Progenitor cell of endocrine pancreas (in vitro differentiated cells): ENCODE measurements at regions not wholly inside any gene's neighbourhood (a gene's known extent, or its start where the extent isn't known, plus 50 kb on each side); places are given as distances from the start of the nearest gene placed in this dataset.

Experiments
- DNase-seq: peaks from one replicate; pipeline ENCODE4 v3.0.0; 2021; ENCODE audit warnings: low spot score; ENCODE audit not compliant: unreplicated experiment
- H3K27ac Mint-ChIP-seq: 2 replicates; pipeline ENCODE4 v1.8.0; 2021; ENCODE audit warnings: mild to moderate bottlenecking, moderate library complexity, mixed read lengths
- H3K27me3 Mint-ChIP-seq: 2 replicates; pipeline ENCODE4 v1.8.0; 2021; ENCODE audit warnings: mixed read lengths
- H3K36me3 Mint-ChIP-seq: 2 replicates; pipeline ENCODE4 v1.8.0; 2022; ENCODE audit warnings: mixed read lengths; ENCODE audit not compliant: insufficient read depth
- H3K4me1 Mint-ChIP-seq: 2 replicates; pipeline ENCODE4 v1.8.0; 2021; ENCODE audit warnings: low read depth, mixed read lengths
- H3K4me3 Mint-ChIP-seq: 2 replicates; pipeline ENCODE4 v1.8.0; 2021; ENCODE audit warnings: low read depth, mild to moderate bottlenecking, moderate library complexity, mixed read lengths
- H3K9me3 Mint-ChIP-seq: 2 replicates; pipeline ENCODE4 v1.8.0; 2021; ENCODE audit warnings: low read depth, mixed read lengths
- CTCF ChIP-seq: fragments of 200-600 bp; sonication (generic); IDR thresholded peaks from one replicate; pipeline ENCODE4 v1.5.0; 2021; ENCODE audit warnings: antibody characterized with exemption, mild to moderate bottlenecking; ENCODE audit not compliant: unreplicated experiment

- Mint-ChIP-seq H3K4me1 (peaks cover 16% of the 10 kb centered on the region), H3K36me3 (peaks cover 2% of the 10 kb centered on the region), H3K27ac (no peak overlapping the region), H3K4me3 (no peak overlapping the region), H3K27me3 (no peaks in the 10 kb centered on the region), H3K9me3 (peaks cover 12% of the 10 kb centered on the region)
- TF ChIP-seq CTCF = no peak
- no peak for DNase-seq
Measured at GRCh38 chr12:20967756-20968155, 157.3 kb downstream of the SLCO1B3 start.

GRCh38 chr12:20969766-20970165, 159.3 kb downstream of the SLCO1B3 start:
- peaks cover 2% of the 10 kb centered on the region for H3K36me3 Mint-ChIP-seq
- H3K9me3 Mint-ChIP-seq = peaks cover 25% of the 10 kb centered on the region
- no peak overlapping the region for H3K4me3 Mint-ChIP-seq
- TF ChIP-seq CTCF = no peak
- no peak for DNase-seq
- H3K27ac Mint-ChIP-seq = no peak overlapping the region
- H3K27me3 Mint-ChIP-seq = peaks cover 3% of the 10 kb centered on the region
- H3K4me1 Mint-ChIP-seq = no peaks in the 10 kb centered on the region

GRCh38 chr12:20985399-20985798, 145.6 kb upstream of the SLCO1B1 start:
- no peak for TF ChIP-seq CTCF
- Mint-ChIP-seq H3K9me3 (peaks cover 20% of the 10 kb centered on the region), H3K27ac (no peak overlapping the region), H3K27me3 (no peaks in the 10 kb centered on the region), H3K36me3 (no peaks in the 10 kb centered on the region), H3K4me3 (no peak overlapping the region), H3K4me1 (no peaks in the 10 kb centered on the region)
- DNase-seq = no peak

- DNase-seq = no peak
- H3K36me3 Mint-ChIP-seq = no peaks in the 10 kb centered on the region
- H3K4me1 Mint-ChIP-seq = peaks cover 3% of the 10 kb centered on the region
- H3K4me3 Mint-ChIP-seq = no peak overlapping the region
- H3K9me3 Mint-ChIP-seq = peaks cover 18% of the 10 kb centered on the region
- TF ChIP-seq CTCF = peak; percentile 9
- H3K27ac Mint-ChIP-seq = no peak overlapping the region
- H3K27me3 Mint-ChIP-seq = no peaks in the 10 kb centered on the region
Measured at GRCh38 chr12:21001778-21002177, 129.2 kb upstream of the SLCO1B1 start.

GRCh38 chr12:21025656-21026055, 105.3 kb upstream of the SLCO1B1 start:
- no peak overlapping the region for H3K27ac Mint-ChIP-seq
- H3K9me3 Mint-ChIP-seq = peaks cover 2% of the 10 kb centered on the region
- no peaks in the 10 kb centered on the region for H3K36me3 Mint-ChIP-seq
- no peak overlapping the region for H3K4me3 Mint-ChIP-seq
- TF ChIP-seq CTCF = no peak
- H3K27me3 Mint-ChIP-seq = no peaks in the 10 kb centered on the region
- H3K4me1 Mint-ChIP-seq = no peaks in the 10 kb centered on the region
- no peak for DNase-seq
